Tongue (tissue), 1 donor: ENCODE measurements at regions not wholly inside any gene's neighbourhood (a gene's known extent, or its start where the extent isn't known, plus 50 kb on each side); places are given as distances from the start of the nearest gene placed in this dataset.

ENCODE experiments used
- DNase-seq: peaks from one replicate; pipeline ENCODE4 v3.0.0-alpha.2; 2015

GRCh38 chr7:136807598-136807997 is 60.9 kb upstream of the CHRM2 start:
- DNase-seq, result no peak

- DNase-seq, result no peak
These were observed 65.4 kb upstream of the CHRM2 start for GRCh38 chr7:136803028-136803427.

- no peak for DNase-seq
These were observed 84.5 kb upstream of the CHRM2 start for GRCh38 chr7:136783934-136784333.

GRCh38 chr7:136741941-136742340 is 126.5 kb upstream of the CHRM2 start:
- no peak for DNase-seq

- DNase-seq, result no peak
These were observed 139.5 kb upstream of the CHRM2 start for GRCh38 chr7:136728945-136729344.

- DNase-seq, result no peak
These were observed 142.0 kb upstream of the CHRM2 start for GRCh38 chr7:136726460-136726859.

GRCh38 chr7:136717910-136718557 is 150.4 kb upstream of the CHRM2 start:
- no peak for DNase-seq

GRCh38 chr7:136714062-136714461 is 154.4 kb upstream of the CHRM2 start:
- DNase-seq, result no peak

- DNase-seq, result no peak
These were observed 157.7 kb upstream of the CHRM2 start for GRCh38 chr7:136710751-136711150.

GRCh38 chr7:136709876-136710275 is 158.6 kb upstream of the CHRM2 start:
- no peak for DNase-seq

- no peak for DNase-seq
These were observed 165.5 kb upstream of the CHRM2 start for GRCh38 chr7:136702913-136703312.

GRCh38 chr7:136698977-136699376 is 169.5 kb upstream of the CHRM2 start:
- DNase-seq, result peak; percentile 12

- peak; percentile 35 for DNase-seq
These were observed 170.2 kb upstream of the CHRM2 start for GRCh38 chr7:136698231-136698630.

- DNase-seq, result no peak
These were observed 171.2 kb upstream of the CHRM2 start for GRCh38 chr7:136697271-136697670.

GRCh38 chr7:136693166-136694119 is 175.0 kb upstream of the CHRM2 start:
- DNase-seq, result no peak

- DNase-seq, result no peak
These were observed 176.2 kb upstream of the CHRM2 start for GRCh38 chr7:136692221-136692620.

- DNase-seq, result no peak
These were observed 179.9 kb upstream of the CHRM2 start for GRCh38 chr7:136688601-136689000.

- DNase-seq, result peak; percentile 14
These were observed 180.6 kb upstream of the CHRM2 start for GRCh38 chr7:136687693-136688322.

- DNase-seq, result peak; percentile 57
These were observed 182.8 kb upstream of the CHRM2 start for GRCh38 chr7:136685501-136686173.

- DNase-seq, result no peak
These were observed 190.7 kb upstream of the CHRM2 start for GRCh38 chr7:136677471-136678365.

- DNase-seq, result no peak
These were observed 200.9 kb upstream of the CHRM2 start for GRCh38 chr7:136667584-136667983.
